ENCODE measurements at regions not wholly inside any gene's neighbourhood (a gene's known extent, or its start where the extent isn't known, plus 50 kb on each side); places are given as distances from the start of the nearest gene placed in this dataset.

DNA sequence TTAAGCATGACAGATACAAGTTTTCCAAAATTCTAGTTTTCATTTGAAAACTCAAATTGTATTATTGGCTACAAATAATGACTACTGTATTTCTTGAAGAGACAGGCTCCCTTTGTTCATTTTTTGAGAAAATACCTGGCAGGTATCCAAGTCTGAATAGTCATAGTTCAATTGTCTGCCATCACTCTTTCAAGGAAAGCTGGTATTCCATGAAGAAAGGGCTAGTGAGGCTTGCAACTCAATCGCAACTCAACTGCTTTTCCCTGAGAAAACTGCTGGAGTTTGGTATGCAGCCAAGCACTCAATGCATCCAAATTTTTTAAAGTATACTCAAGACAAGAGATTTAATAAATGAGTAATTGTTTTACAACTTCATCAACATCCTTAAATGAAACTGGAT lies 61.4 kb upstream of the TRIO start:
- Histone ChIP-seq H3K27ac (no peak overlapping the region), H3K4me1 (no peaks in the 10 kb centered on the region), H3K9me3 (no peaks in the 10 kb centered on the region), H3K36me3 (no peaks in the 10 kb centered on the region), H3K27me3 (no peaks in the 10 kb centered on the region), H3K4me3 (replicated peaks in 1 of 3) (no peak overlapping the region)
- intact Hi-C loops (cut with DNase I): no loop called here
- no peak for DNase-seq
- WGBS, 2 donors: 37 to 39% methylated on average over 1 of the region's 1 CpG
- TF ChIP-seq CTCF (IDR thresholded peaks at IDR 0.05): no peak
- TF ChIP-seq POLR2A (IDR thresholded peaks at IDR 0.05): no peak

DNA sequence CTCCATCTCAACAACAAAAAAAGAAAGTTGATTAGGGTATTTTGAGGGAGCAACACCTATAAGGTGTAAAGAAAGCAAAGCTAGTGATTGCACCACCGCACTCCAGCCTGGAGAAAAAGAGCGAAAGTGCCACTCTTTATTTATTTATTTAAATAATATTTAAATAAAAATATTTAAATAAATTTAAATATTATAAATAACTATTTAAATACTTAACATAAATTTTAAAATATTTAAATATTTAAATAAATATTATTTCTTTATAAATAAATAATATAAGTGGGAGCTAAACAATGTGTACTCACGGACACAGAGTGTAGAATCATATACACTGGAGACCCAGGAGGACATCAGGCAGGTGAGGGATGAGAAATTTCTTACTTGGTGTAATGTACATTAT lies 64.4 kb upstream of the TRIO start:
- H3K27me3 ChIP-seq: no peaks in the 10 kb centered on the region
- H3K36me3 ChIP-seq: no peaks in the 10 kb centered on the region
- no peak overlapping the region for H3K4me3 ChIP-seq (replicated peaks in 1 of 3)
- H3K9me3 ChIP-seq: no peaks in the 10 kb centered on the region
- H3K4me1 ChIP-seq: no peaks in the 10 kb centered on the region
- WGBS, 2 donors: 95 to 98% methylated on average over 3 of the region's 3 CpGs
- intact Hi-C loops (cut with DNase I): no loop called here
- TF ChIP-seq CTCF (IDR thresholded peaks at IDR 0.05): no peak
- no peak for TF ChIP-seq POLR2A (IDR thresholded peaks at IDR 0.05)
- DNase-seq: no peak
- no peak overlapping the region for H3K27ac ChIP-seq

DNA sequence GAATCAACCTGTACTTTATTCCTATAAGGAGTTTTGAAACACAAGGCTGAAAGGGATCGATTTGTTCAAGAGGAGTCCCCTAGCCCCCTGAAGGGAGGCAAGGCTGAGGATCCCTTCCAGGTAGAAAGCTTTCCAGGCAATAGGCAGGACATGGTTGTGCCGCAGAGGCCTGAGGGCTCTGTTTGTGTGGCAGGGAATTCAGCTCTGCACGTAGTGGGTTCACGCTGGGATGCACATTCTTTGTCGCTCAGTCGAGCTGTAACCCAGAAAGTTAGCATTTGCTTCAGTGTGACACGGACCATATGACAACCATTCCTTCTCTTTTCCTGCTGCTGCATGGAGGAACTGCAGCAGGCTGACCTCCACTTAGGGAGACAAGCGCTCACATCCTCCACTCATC lies 65.6 kb upstream of the TRIO start:
- H3K9me3 ChIP-seq: no peaks in the 10 kb centered on the region
- intact Hi-C loops (cut with DNase I): no loop called here
- H3K36me3 ChIP-seq: no peaks in the 10 kb centered on the region
- 83 to 89% methylated on average over 8 of the region's 8 CpGs for WGBS, 2 donors
- DNase-seq: no peak
- H3K4me1 ChIP-seq: no peaks in the 10 kb centered on the region
- H3K27me3 ChIP-seq: no peaks in the 10 kb centered on the region
- H3K4me3 ChIP-seq (replicated peaks in 1 of 3): no peak overlapping the region
- TF ChIP-seq CTCF (IDR thresholded peaks at IDR 0.05) (no peak), POLR2A (IDR thresholded peaks at IDR 0.05) (no peak)
- no peak overlapping the region for H3K27ac ChIP-seq

- H3K4me3 ChIP-seq (replicated peaks in 1 of 3): no peak overlapping the region
- H3K27ac ChIP-seq: no peak overlapping the region
- H3K9me3 ChIP-seq: no peaks in the 10 kb centered on the region
- H3K36me3 ChIP-seq: no peaks in the 10 kb centered on the region
- intact Hi-C loops (cut with DNase I): no loop called here
- no peak for DNase-seq
- H3K27me3 ChIP-seq: no peaks in the 10 kb centered on the region
- no peaks in the 10 kb centered on the region for H3K4me1 ChIP-seq
- WGBS, 2 donors: 62 to 65% methylated on average over 4 to 6 of the region's 7 CpGs
- TF ChIP-seq CTCF (IDR thresholded peaks at IDR 0.05) (no peak), POLR2A (IDR thresholded peaks at IDR 0.05) (no peak)
Measured at GRCh38 chr5:14076561-14076960, 66.6 kb upstream of the TRIO start.

DNA sequence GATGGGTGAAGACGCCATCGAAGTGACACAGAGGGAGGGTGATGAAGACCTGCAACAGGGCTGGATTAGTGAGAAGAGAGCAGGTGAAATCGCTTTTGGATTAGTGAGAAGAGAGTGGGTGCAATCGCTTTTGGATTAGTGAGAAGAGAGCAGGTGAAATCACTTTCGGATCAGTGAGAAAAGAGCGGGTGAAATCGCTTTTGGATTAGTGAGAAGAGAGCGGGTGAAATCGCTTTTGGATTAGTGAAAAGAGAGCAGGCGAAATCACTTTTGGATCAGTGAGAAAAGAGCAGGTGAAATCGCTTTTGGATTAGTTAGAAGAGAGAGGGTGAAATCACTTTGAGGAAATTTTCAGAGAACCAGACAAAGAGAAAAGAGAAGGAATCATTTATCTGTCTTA lies 67.2 kb upstream of the TRIO start:
- H3K9me3 ChIP-seq: no peaks in the 10 kb centered on the region
- intact Hi-C loops (cut with DNase I): no loop called here
- H3K4me3 ChIP-seq (replicated peaks in 1 of 3): no peak overlapping the region
- 84 to 87% methylated on average over 11 of the region's 11 CpGs for WGBS, 2 donors
- no peaks in the 10 kb centered on the region for H3K4me1 ChIP-seq
- no peaks in the 10 kb centered on the region for H3K27me3 ChIP-seq
- no peaks in the 10 kb centered on the region for H3K36me3 ChIP-seq
- TF ChIP-seq CTCF (IDR thresholded peaks at IDR 0.05) (no peak), POLR2A (IDR thresholded peaks at IDR 0.05) (no peak)
- DNase-seq: no peak
- no peak overlapping the region for H3K27ac ChIP-seq

Measured in thyroid gland (tissue), 4 donors.